DND-41 (cell line): ENCODE measurements at regions not wholly inside any gene's neighbourhood (a gene's known extent, or its start where the extent isn't known, plus 50 kb on each side); places are given as distances from the start of the nearest gene placed in this dataset.

Source experiments
- ATAC-seq: fragments of 200-7000 bp; cut with Tn5 transposase; 3 replicates; pipeline ENCODE4 v1.9.1; 2021; ENCODE audit warnings: low read depth; ENCODE audit not compliant: insufficient read depth
- DNase-seq: peaks from one replicate; pipeline ENCODE4 v3.0.0-alpha.2; 2020
- H2AFZ ChIP-seq: 2 replicates; pipeline ENCODE4 v1.6.0; 2012; ENCODE audit warnings: low read depth, low read length
- H3K27ac ChIP-seq: 2 replicates; pipeline ENCODE4 v1.5.1; 2012; ENCODE audit warnings: low read length, inconsistent platforms
- H3K27me3 ChIP-seq: fragments of 200-600 bp; sonication (generic); 2 replicates; pipeline ENCODE4 v1.6.0; 2012; ENCODE audit warnings: low read length, mild to moderate bottlenecking, inconsistent platforms; ENCODE audit not compliant: insufficient read depth, poor library complexity
- H3K36me3 ChIP-seq: 2 replicates; pipeline ENCODE4 v1.5.1; 2012; ENCODE audit warnings: low read length, inconsistent platforms; ENCODE audit not compliant: insufficient read depth
- H3K4me1 ChIP-seq: 2 replicates; pipeline ENCODE4 v1.5.1; 2012; ENCODE audit warnings: mild to moderate bottlenecking, low read length; ENCODE audit not compliant: insufficient read depth
- H3K4me2 ChIP-seq: 2 replicates; pipeline ENCODE4 v1.6.0; 2012; ENCODE audit warnings: mild to moderate bottlenecking, moderate library complexity, low read length, inconsistent platforms; ENCODE audit not compliant: insufficient read depth
- H3K4me3 ChIP-seq, 2 experiments: fragments of 200-600 bp in 1 of 2; shearing (Covaris generic) in 1 of 2; 2 replicates each; pipeline ENCODE4 v1.5.1; 2012 to 2016; ENCODE audit warnings: inconsistent platforms in 2 of 2, low read length in 2 of 2, mild to moderate bottlenecking in 2 of 2, low read depth in 1 of 2, moderate library complexity in 1 of 2
- H3K79me2 ChIP-seq: 2 replicates; pipeline ENCODE4 v1.6.0; 2012; ENCODE audit warnings: low read length, inconsistent platforms; ENCODE audit not compliant: insufficient read depth
- H3K9ac ChIP-seq: 2 replicates; pipeline ENCODE4 v1.6.0; 2012; ENCODE audit warnings: low read depth, mild to moderate bottlenecking, inconsistent platforms, low read length, moderate library complexity
- H3K9me3 ChIP-seq: 2 replicates; pipeline ENCODE4 v1.5.1; 2012; ENCODE audit warnings: low read length, moderate library complexity, mild to moderate bottlenecking, inconsistent platforms; ENCODE audit not compliant: insufficient read depth, severe bottlenecking
- H4K20me1 ChIP-seq: 2 replicates; pipeline ENCODE4 v1.6.0; 2012; ENCODE audit warnings: low read length; ENCODE audit not compliant: insufficient read depth
- EZH2 ChIP-seq: IDR thresholded peaks from 3 replicates; pipeline ENCODE4 v1.6.1; 2012; ENCODE audit warnings: borderline replicate concordance, low read depth, mild to moderate bottlenecking, moderate library complexity, low read length, inconsistent platforms; ENCODE audit not compliant: severe bottlenecking
- TF ChIP-seq, protein P1 (sequence below): IDR thresholded peaks from 2 replicates; pipeline ENCODE4 v1.5.1; 2012; ENCODE audit warnings: borderline replicate concordance, low read length, moderate library complexity, mild to moderate bottlenecking; ENCODE audit not compliant: poor library complexity, severe bottlenecking; ENCODE audit errors: extremely low read depth

- no peaks in the 10 kb centered on the region for H4K20me1 ChIP-seq
- no peaks in the 10 kb centered on the region for H3K9me3 ChIP-seq
- no peak for DNase-seq
- H3K27me3 ChIP-seq = peaks cover 2% of the 10 kb centered on the region
- no peak overlapping the region for H3K4me3 ChIP-seq
- TF ChIP-seq, protein P1, sequence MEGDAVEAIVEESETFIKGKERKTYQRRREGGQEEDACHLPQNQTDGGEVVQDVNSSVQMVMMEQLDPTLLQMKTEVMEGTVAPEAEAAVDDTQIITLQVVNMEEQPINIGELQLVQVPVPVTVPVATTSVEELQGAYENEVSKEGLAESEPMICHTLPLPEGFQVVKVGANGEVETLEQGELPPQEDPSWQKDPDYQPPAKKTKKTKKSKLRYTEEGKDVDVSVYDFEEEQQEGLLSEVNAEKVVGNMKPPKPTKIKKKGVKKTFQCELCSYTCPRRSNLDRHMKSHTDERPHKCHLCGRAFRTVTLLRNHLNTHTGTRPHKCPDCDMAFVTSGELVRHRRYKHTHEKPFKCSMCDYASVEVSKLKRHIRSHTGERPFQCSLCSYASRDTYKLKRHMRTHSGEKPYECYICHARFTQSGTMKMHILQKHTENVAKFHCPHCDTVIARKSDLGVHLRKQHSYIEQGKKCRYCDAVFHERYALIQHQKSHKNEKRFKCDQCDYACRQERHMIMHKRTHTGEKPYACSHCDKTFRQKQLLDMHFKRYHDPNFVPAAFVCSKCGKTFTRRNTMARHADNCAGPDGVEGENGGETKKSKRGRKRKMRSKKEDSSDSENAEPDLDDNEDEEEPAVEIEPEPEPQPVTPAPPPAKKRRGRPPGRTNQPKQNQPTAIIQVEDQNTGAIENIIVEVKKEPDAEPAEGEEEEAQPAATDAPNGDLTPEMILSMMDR = no peak
- no peak for TF ChIP-seq EZH2
- H3K27ac ChIP-seq = no peak overlapping the region
- no peaks in the 10 kb centered on the region for H3K4me1 ChIP-seq
- no peaks in the 10 kb centered on the region for H3K36me3 ChIP-seq
- no peaks in the 10 kb centered on the region for H3K79me2 ChIP-seq
- H3K4me2 ChIP-seq = no peak overlapping the region
- no peak overlapping the region for H2AFZ ChIP-seq
- no peak overlapping the region for H3K9ac ChIP-seq
- ATAC-seq = no peak
Observed at GRCh38 chr6:156513504-156513903, 263.7 kb upstream of the ARID1B start.

GRCh38 chr6:156511570-156511969 is 265.6 kb upstream of the ARID1B start:
- Histone ChIP-seq H4K20me1 (no peaks in the 10 kb centered on the region), H3K9ac (no peak overlapping the region), H2AFZ (no peak overlapping the region), H3K36me3 (no peaks in the 10 kb centered on the region), H3K4me2 (no peak overlapping the region), H3K4me1 (no peaks in the 10 kb centered on the region), H3K9me3 (no peaks in the 10 kb centered on the region), H3K79me2 (no peaks in the 10 kb centered on the region), H3K4me3 (no peak overlapping the region), H3K27me3 (peaks cover 2% of the 10 kb centered on the region), H3K27ac (no peak overlapping the region)
- ATAC-seq (no peak), DNase-seq (no peak)
- TF ChIP-seq, protein P1 = no peak
- no peak for TF ChIP-seq EZH2

DNA sequence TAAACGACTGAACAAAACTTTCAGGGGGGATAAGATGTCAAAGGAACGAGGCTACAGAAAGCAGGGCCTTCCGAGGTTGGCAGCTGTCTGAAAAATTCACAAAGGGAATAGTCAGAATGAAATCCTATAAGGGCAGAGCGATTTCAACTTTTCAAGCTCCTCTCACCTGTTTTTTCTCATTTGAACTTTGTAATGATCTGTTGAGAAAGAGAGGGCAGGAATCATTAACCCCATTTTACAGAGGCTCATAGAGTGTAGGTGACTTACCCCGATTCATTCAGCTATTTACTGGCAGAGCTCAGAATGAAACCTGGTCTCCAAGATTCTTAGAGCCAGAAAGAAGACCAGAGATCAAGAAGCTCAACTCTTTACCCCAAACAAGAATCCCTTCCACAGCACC is 266.1 kb upstream of the ARID1B start:
- no peak for ATAC-seq
- no peaks in the 10 kb centered on the region for H4K20me1 ChIP-seq
- DNase-seq = no peak
- H3K4me3 ChIP-seq = no peak overlapping the region
- H3K9me3 ChIP-seq = no peaks in the 10 kb centered on the region
- no peaks in the 10 kb centered on the region for H3K79me2 ChIP-seq
- TF ChIP-seq, protein P1 = no peak
- no peak for TF ChIP-seq EZH2
- no peak overlapping the region for H3K9ac ChIP-seq
- H2AFZ ChIP-seq = no peak overlapping the region
- H3K4me1 ChIP-seq = no peaks in the 10 kb centered on the region
- H3K36me3 ChIP-seq = no peaks in the 10 kb centered on the region
- H3K27ac ChIP-seq = no peak overlapping the region
- H3K27me3 ChIP-seq = peaks cover 2% of the 10 kb centered on the region
- no peak overlapping the region for H3K4me2 ChIP-seq

DNA sequence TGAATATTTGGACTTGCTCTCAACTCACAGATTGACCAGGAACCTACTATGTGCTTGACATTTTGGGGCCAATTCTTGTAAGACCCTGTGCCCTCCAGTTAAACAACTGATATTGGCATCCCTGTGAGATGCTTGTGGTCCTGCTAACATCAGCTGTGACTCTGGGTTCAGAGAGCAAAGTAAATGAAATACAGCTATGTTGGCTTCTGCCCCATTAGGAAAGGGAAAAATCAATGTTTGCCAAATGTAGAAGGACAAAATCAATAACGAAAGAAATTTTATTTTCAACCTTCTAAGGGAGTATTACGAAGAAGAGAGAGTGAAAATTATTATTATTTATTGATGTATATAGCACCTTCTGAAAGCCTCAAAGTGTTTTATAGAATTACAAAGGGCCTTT is 266.9 kb upstream of the ARID1B start:
- Histone ChIP-seq H3K4me1 (no peaks in the 10 kb centered on the region), H3K27me3 (peaks cover 2% of the 10 kb centered on the region), H3K4me2 (no peak overlapping the region), H3K9ac (no peak overlapping the region), H3K36me3 (no peaks in the 10 kb centered on the region), H4K20me1 (no peaks in the 10 kb centered on the region), H3K4me3 (no peak overlapping the region), H2AFZ (no peak overlapping the region), H3K27ac (no peak overlapping the region), H3K79me2 (no peaks in the 10 kb centered on the region), H3K9me3 (no peaks in the 10 kb centered on the region)
- ATAC-seq (no peak), DNase-seq (no peak)
- no peak for TF ChIP-seq EZH2
- TF ChIP-seq, protein P1 = no peak
